ENCODE measurements at regions not wholly inside any gene's neighbourhood (a gene's known extent, or its start where the extent isn't known, plus 50 kb on each side); places are given as distances from the start of the nearest gene placed in this dataset.

DNA sequence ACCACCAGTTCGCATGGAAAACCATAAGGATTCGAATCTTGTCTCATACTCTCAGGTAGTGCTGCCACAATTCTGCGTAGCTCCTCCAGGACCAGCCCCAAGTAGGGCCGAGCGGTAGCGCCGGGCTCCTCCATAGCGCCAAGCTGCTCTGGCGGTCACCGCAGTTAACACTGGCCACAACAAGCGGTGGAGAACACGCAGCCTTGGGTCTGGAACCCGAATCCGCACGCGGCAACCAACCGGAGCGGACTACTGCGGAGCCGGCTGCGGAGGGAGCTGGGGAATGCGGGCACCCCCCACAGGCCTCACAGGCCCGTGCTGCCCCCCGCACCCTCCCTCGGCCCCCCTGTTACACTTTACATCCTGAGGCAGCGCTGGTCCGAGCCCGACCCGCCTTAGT lies 531.5 kb downstream of the STK39 start:
- TF ChIP-seq, protein P1, sequence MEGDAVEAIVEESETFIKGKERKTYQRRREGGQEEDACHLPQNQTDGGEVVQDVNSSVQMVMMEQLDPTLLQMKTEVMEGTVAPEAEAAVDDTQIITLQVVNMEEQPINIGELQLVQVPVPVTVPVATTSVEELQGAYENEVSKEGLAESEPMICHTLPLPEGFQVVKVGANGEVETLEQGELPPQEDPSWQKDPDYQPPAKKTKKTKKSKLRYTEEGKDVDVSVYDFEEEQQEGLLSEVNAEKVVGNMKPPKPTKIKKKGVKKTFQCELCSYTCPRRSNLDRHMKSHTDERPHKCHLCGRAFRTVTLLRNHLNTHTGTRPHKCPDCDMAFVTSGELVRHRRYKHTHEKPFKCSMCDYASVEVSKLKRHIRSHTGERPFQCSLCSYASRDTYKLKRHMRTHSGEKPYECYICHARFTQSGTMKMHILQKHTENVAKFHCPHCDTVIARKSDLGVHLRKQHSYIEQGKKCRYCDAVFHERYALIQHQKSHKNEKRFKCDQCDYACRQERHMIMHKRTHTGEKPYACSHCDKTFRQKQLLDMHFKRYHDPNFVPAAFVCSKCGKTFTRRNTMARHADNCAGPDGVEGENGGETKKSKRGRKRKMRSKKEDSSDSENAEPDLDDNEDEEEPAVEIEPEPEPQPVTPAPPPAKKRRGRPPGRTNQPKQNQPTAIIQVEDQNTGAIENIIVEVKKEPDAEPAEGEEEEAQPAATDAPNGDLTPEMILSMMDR (IDR thresholded peaks at IDR 0.05 in 8 of 11, conservative IDR thresholded peaks at IDR 0.05 in 3 of 11): no peak
- TF ChIP-seq POLR2AphosphoS5 (IDR thresholded peaks at IDR 0.05): no peak
